ENCODE measurements at regions not wholly inside any gene's neighbourhood (a gene's known extent, or its start where the extent isn't known, plus 50 kb on each side); places are given as distances from the start of the nearest gene placed in this dataset.
"Not testable (repeated sequence)": the region's sequence is repeated elsewhere in the genome, so short reads cannot be mapped to it uniquely, and the experiment has no call there.

DNA sequence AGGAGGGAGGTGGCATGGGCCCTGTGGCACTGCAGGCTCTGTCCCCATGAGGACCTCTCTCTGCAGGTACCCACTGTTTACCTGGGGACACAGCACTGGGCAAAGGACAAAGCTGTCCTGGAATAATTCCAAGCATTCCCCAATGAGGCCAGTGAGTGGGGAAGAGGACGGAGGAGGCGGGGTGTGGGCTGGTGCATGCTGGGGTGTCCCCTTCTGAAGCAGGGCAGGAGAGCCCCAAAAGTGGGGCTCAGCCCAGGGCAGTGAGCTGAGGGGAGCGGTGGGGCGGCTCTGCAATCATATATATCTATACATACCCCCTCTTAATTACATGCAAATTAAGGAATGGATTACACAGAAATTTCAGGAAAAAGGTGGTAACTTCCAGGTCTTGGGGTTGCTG lies 315.8 kb downstream of the ADGRD1 start:
- H3K27me3 ChIP-seq, result no peaks in the 10 kb centered on the region
- intact Hi-C loops (cut with DNase I), result no loop called here
- no peaks in the 10 kb centered on the region for H3K4me1 ChIP-seq
- DNase-seq, result no peak
- H3K27ac ChIP-seq, result no peak overlapping the region
- H3K9me3 ChIP-seq, result no peaks in the 10 kb centered on the region
- ATAC-seq, result no peak
- WGBS, 2 donors, result 72 to 87% methylated on average over 4 of the region's 4 CpGs
- no peak overlapping the region for H3K4me3 ChIP-seq
- no peak for TF ChIP-seq POLR2A (IDR thresholded peaks at IDR 0.05)
- TF ChIP-seq, protein P1, sequence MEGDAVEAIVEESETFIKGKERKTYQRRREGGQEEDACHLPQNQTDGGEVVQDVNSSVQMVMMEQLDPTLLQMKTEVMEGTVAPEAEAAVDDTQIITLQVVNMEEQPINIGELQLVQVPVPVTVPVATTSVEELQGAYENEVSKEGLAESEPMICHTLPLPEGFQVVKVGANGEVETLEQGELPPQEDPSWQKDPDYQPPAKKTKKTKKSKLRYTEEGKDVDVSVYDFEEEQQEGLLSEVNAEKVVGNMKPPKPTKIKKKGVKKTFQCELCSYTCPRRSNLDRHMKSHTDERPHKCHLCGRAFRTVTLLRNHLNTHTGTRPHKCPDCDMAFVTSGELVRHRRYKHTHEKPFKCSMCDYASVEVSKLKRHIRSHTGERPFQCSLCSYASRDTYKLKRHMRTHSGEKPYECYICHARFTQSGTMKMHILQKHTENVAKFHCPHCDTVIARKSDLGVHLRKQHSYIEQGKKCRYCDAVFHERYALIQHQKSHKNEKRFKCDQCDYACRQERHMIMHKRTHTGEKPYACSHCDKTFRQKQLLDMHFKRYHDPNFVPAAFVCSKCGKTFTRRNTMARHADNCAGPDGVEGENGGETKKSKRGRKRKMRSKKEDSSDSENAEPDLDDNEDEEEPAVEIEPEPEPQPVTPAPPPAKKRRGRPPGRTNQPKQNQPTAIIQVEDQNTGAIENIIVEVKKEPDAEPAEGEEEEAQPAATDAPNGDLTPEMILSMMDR (IDR thresholded peaks at IDR 0.05), result no peak
- no peaks in the 10 kb centered on the region for H3K36me3 ChIP-seq (replicated peaks in 1 of 2; ENCODE audit: insufficient read depth in 1 of 2, low read depth in 2 of 2)

DNA sequence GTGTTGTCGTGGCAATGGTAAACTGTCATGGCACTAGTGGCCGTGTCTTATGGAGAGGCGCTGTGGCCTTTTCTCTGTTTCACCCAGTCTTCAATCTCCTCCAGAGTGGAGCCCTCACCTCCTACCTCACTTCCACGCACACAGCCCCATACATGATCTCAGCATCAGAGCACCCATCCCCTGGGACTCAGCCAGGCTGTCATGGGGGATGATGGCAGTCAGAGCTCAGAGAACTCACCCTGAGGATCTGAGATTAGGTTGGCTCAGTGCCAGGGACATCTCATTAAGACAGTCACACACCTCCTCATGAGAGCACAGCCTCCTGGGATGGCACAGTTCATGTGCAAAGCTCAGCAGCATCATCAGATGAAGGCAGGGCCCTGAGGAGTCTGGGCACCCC lies 316.3 kb downstream of the ADGRD1 start:
- intact Hi-C loops (cut with DNase I); H3K27ac ChIP-seq; H3K27me3 ChIP-seq; H3K4me3 ChIP-seq; ATAC-seq; DNase-seq; H3K4me1 ChIP-seq; H3K36me3 ChIP-seq (replicated peaks in 1 of 2; ENCODE audit: insufficient read depth in 1 of 2, low read depth in 2 of 2); H3K9me3 ChIP-seq: not testable (repeated sequence)
- WGBS, 2 donors, result 87 to 91% methylated on average over 4 of the region's 4 CpGs

DNA sequence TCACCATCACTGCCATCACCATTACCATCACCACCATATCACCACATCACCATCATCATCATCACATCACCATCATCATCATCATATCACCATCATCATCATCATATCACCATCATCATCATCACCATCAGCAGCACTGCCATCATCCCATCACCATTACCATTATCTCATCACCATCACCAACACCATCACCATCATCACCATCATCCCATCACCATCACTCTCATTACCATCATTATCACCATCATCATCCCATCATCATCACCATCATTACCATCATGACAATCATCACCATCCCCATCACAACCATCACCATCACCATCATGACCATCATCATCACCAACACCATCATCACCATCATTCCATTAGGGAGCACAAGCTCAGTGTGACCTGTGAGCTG lies 318.0 kb downstream of the ADGRD1 start:
- no peak overlapping the region for H3K4me3 ChIP-seq
- no peaks in the 10 kb centered on the region for H3K36me3 ChIP-seq (replicated peaks in 1 of 2; ENCODE audit: insufficient read depth in 1 of 2, low read depth in 2 of 2)
- ATAC-seq, result no peak
- intact Hi-C loops (cut with DNase I), result no loop called here
- DNase-seq, result no peak
- no peaks in the 10 kb centered on the region for H3K4me1 ChIP-seq
- no peaks in the 10 kb centered on the region for H3K27me3 ChIP-seq
- TF ChIP-seq POLR2A (IDR thresholded peaks at IDR 0.05), result no peak
- TF ChIP-seq, protein P1 (IDR thresholded peaks at IDR 0.05), result no peak
- no peaks in the 10 kb centered on the region for H3K9me3 ChIP-seq
- H3K27ac ChIP-seq, result no peak overlapping the region

DNA sequence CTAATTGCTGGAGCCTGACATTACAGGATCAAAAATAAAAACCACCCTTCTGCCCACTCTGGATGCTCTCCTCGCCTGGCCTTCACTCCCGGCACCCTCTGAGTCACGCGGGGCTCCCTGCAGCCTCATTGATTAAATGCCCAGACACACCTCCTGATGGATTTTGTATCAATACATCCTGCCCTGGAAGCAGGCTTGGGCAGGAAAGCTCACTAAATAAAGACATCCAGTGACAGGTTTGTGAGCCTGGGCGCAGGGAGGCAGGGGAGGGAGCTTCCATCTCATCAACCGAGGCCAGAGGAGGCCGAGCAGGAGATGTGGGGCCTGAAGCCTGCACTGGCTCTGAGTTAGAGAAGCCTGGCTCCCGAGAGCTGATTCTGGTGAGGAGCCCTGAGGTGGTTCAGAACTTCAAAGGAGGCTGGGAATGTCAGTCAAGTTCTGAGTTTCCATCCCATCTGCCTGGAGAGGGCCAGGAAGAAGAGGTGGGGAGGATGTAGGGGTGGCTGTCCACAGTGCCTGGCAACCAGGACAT lies 318.6 kb downstream of the ADGRD1 start:
- H3K4me3 ChIP-seq; DNase-seq; intact Hi-C loops (cut with DNase I); H3K36me3 ChIP-seq (replicated peaks in 1 of 2; ENCODE audit: insufficient read depth in 1 of 2, low read depth in 2 of 2); H3K27ac ChIP-seq; H3K4me1 ChIP-seq; H3K9me3 ChIP-seq; ATAC-seq; H3K27me3 ChIP-seq: not testable (repeated sequence)
- WGBS, 2 donors, result 26 to 44% methylated on average over 6 to 8 of the region's 8 CpGs

DNA sequence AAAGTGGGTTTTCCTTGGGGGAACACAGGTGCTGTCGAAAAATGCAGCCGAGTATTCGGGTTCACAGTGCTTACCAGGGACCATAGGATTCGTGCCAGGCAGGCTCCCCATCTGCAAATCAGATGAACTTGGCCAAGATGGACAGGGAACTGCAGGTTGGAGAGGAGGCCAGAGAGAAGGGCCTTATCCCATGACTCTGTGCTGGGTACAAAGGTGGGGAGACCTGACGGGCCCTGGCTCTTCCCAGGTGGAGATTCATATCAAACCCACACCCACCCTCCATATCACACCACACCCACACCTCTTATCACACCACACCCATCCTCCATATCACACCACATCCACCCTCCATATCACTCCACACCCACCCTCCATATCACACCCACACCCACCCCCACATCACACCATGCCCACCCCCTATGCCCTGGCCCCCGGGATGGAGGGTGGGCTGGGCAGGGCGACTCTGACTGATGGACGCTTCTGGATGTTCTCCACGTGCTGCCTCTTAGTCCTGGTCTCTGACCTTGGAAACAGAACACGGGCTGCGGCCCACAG lies 319.7 kb downstream of the ADGRD1 start:
- no peaks in the 10 kb centered on the region for H3K4me1 ChIP-seq
- no peak overlapping the region for H3K27ac ChIP-seq
- H3K9me3 ChIP-seq, result no peaks in the 10 kb centered on the region
- TF ChIP-seq POLR2A (IDR thresholded peaks at IDR 0.05), result no peak
- TF ChIP-seq, protein P1 (IDR thresholded peaks at IDR 0.05), result no peak
- H3K4me3 ChIP-seq, result no peak overlapping the region
- intact Hi-C loops (cut with DNase I), result no loop called here
- H3K27me3 ChIP-seq, result no peaks in the 10 kb centered on the region
- ATAC-seq (no peak), DNase-seq (no peak)
- no peaks in the 10 kb centered on the region for H3K36me3 ChIP-seq (replicated peaks in 1 of 2; ENCODE audit: insufficient read depth in 1 of 2, low read depth in 2 of 2)
- WGBS, 2 donors, result 58 to 59% methylated on average over 10 to 11 of the region's 11 CpGs

DNA sequence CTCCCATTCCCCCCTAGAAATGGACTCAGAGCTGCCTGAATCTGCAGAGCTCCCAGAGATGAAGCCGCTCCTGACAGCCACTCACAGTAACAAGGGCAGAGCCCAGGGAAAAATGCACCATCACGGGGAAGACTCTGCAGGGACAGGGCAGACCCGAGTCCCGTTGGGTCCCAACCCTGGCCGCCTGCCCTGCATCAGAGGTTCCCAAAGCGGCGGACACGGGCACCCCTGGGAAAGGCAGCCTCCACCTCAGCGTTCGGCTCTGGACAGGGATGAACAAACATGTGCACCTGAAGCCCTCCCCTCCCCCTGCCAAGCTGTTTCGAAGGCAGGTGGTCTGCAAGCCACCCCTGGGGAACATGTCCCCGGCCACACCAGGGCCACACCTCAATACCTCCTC lies 320.4 kb downstream of the ADGRD1 start:
- Histone ChIP-seq H3K27ac (no peak overlapping the region), H3K9me3 (no peaks in the 10 kb centered on the region), H3K27me3 (no peaks in the 10 kb centered on the region), H3K4me3 (no peak overlapping the region), H3K36me3 (replicated peaks in 1 of 2; ENCODE audit: insufficient read depth in 1 of 2, low read depth in 2 of 2) (no peaks in the 10 kb centered on the region), H3K4me1 (no peaks in the 10 kb centered on the region)
- intact Hi-C loops (cut with DNase I), result no loop called here
- DNase-seq (no peak), ATAC-seq (no peak)
- no peak for TF ChIP-seq POLR2A (IDR thresholded peaks at IDR 0.05)
- TF ChIP-seq, protein P1 (IDR thresholded peaks at IDR 0.05), result no peak
- 51% methylated on average over 12 of the region's 12 CpGs; no CpG with 5 or more reads in 1 of the 2 donors for WGBS, 2 donors
